ENCODE measurements at regions not wholly inside any gene's neighbourhood (a gene's known extent, or its start where the extent isn't known, plus 50 kb on each side); places are given as distances from the start of the nearest gene placed in this dataset.

DNA sequence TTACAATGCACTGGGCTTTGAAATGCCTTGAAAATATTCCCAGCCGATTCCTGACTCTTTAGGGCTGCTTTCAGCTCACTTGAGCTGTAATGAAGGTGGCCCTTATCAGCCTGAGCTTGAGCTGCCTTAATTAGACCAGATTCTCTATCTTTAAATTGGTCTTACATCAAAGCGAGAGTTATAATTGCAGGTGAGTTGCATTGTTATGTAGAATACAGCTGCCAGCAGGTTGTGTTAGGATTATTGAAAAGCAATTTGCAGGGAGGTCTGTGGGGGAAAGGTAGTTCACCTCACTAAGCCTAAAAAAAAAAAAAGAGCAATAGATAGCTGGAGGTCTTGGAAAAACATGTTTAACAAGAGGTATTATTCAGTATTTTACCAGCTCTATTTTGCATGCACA is 142.2 kb upstream of the HABP2 start:
- Histone ChIP-seq H3K9me2 (ENCODE audit: insufficient read depth, low read length) (no peaks in the 10 kb centered on the region), H3F3A (ENCODE audit: insufficient read depth, low read length, poor library complexity, severe bottlenecking) (no peaks in the 10 kb centered on the region), H3K4me2 (ENCODE audit: low read length) (no peak overlapping the region), H2AFZ (ENCODE audit: low read depth, low read length) (no peak overlapping the region), H3K27me3 (ENCODE audit: insufficient read depth, low read depth, low read length) (no peaks in the 10 kb centered on the region), H3K27ac (ENCODE audit: low read length) (no peak overlapping the region), H3K9ac (ENCODE audit: low read length) (no peak overlapping the region), H3K4me3 (ENCODE audit: low read length) (no peak overlapping the region), H3K36me3 (ENCODE audit: insufficient read depth, low read length) (no peaks in the 10 kb centered on the region), H3K79me2 (replicated peaks; ENCODE audit: insufficient read depth, low read length) (no peaks in the 10 kb centered on the region), H3K9me3 (ENCODE audit: low read length) (no peaks in the 10 kb centered on the region), H4K20me1 (ENCODE audit: insufficient read depth) (no peaks in the 10 kb centered on the region)
- TF ChIP-seq EZH2 (IDR thresholded peaks at IDR 0.05; ENCODE audit: borderline replicate concordance, insufficient read depth, low read length, poor library complexity, severe bottlenecking) (no peak), EP300 (conservative IDR thresholded peaks at IDR 0.05; ENCODE audit: poor library complexity, severe bottlenecking) (no peak)
- TF ChIP-seq, protein P1, sequence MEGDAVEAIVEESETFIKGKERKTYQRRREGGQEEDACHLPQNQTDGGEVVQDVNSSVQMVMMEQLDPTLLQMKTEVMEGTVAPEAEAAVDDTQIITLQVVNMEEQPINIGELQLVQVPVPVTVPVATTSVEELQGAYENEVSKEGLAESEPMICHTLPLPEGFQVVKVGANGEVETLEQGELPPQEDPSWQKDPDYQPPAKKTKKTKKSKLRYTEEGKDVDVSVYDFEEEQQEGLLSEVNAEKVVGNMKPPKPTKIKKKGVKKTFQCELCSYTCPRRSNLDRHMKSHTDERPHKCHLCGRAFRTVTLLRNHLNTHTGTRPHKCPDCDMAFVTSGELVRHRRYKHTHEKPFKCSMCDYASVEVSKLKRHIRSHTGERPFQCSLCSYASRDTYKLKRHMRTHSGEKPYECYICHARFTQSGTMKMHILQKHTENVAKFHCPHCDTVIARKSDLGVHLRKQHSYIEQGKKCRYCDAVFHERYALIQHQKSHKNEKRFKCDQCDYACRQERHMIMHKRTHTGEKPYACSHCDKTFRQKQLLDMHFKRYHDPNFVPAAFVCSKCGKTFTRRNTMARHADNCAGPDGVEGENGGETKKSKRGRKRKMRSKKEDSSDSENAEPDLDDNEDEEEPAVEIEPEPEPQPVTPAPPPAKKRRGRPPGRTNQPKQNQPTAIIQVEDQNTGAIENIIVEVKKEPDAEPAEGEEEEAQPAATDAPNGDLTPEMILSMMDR (IDR thresholded peaks at IDR 0.05; ENCODE audit: poor library complexity, severe bottlenecking), result no peak

DNA sequence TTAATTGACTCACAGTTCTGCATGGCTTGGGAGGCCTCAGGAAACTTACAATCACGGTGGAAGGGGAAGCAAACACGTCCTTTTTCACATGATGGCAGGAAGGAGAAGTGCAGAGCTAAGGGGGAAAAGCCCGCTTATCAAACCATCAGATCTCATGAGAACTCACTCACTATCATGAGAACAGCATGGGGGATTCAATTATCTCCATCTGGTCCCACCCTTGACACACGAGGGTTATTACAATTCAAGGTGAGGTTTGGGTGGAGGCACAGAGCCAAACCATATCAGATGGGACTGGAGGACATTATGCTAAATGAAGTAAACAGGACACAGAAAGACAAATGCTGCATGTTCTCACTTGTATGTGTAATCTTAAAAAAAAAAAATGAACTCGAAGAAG is 141.4 kb upstream of the HABP2 start:
- no peaks in the 10 kb centered on the region for H3K36me3 ChIP-seq (ENCODE audit: insufficient read depth, low read length)
- H3K9ac ChIP-seq (ENCODE audit: low read length), result no peak overlapping the region

DNA sequence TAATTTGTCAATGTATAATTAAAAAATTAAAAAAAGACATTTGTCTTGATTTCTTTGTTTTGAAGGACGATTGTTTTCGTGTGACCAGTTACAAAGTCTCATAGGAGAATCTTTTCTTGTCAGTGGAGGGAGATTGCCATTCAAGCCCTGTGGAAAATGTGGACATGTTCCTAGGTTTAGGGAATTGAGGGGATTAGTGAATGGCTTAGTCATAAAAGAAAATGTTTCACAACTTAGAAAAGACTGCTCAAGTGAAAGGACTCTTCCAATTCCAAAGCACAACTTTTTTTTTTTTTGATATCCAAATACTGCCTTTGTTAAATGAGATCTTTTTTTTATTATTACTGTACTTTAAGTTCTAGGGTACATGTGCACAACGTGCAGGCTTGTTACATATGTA is 140.7 kb upstream of the HABP2 start:
- Histone ChIP-seq H3K36me3 (ENCODE audit: insufficient read depth, low read length) (no peaks in the 10 kb centered on the region), H3K9ac (ENCODE audit: low read length) (no peak overlapping the region), H4K20me1 (ENCODE audit: insufficient read depth) (no peaks in the 10 kb centered on the region), H3K27me3 (ENCODE audit: insufficient read depth, low read depth, low read length) (no peaks in the 10 kb centered on the region), H3K4me2 (ENCODE audit: low read length) (no peak overlapping the region), H3K9me3 (ENCODE audit: low read length) (no peaks in the 10 kb centered on the region), H3K79me2 (replicated peaks; ENCODE audit: insufficient read depth, low read length) (no peaks in the 10 kb centered on the region), H3K27ac (ENCODE audit: low read length) (no peak overlapping the region), H2AFZ (ENCODE audit: low read depth, low read length) (no peak overlapping the region), H3F3A (ENCODE audit: insufficient read depth, low read length, poor library complexity, severe bottlenecking) (no peaks in the 10 kb centered on the region), H3K4me3 (ENCODE audit: low read length) (no peak overlapping the region), H3K9me2 (ENCODE audit: insufficient read depth, low read length) (no peaks in the 10 kb centered on the region)
- TF ChIP-seq EP300 (conservative IDR thresholded peaks at IDR 0.05; ENCODE audit: poor library complexity, severe bottlenecking) (no peak), EZH2 (IDR thresholded peaks at IDR 0.05; ENCODE audit: borderline replicate concordance, insufficient read depth, low read length, poor library complexity, severe bottlenecking) (no peak), SMC3 (conservative IDR thresholded peaks at IDR 0.05; ENCODE audit: poor library complexity) (no peak), MXI1 (conservative IDR thresholded peaks at IDR 0.05; ENCODE audit: poor library complexity, severe bottlenecking) (no peak), TAF1 (IDR thresholded peaks at IDR 0.05; ENCODE audit: low read depth) (no peak), POLR2AphosphoS5 (IDR thresholded peaks at IDR 0.05) (no peak), RAD21 (conservative IDR thresholded peaks at IDR 0.05) (no peak)
- TF ChIP-seq, protein P2, sequence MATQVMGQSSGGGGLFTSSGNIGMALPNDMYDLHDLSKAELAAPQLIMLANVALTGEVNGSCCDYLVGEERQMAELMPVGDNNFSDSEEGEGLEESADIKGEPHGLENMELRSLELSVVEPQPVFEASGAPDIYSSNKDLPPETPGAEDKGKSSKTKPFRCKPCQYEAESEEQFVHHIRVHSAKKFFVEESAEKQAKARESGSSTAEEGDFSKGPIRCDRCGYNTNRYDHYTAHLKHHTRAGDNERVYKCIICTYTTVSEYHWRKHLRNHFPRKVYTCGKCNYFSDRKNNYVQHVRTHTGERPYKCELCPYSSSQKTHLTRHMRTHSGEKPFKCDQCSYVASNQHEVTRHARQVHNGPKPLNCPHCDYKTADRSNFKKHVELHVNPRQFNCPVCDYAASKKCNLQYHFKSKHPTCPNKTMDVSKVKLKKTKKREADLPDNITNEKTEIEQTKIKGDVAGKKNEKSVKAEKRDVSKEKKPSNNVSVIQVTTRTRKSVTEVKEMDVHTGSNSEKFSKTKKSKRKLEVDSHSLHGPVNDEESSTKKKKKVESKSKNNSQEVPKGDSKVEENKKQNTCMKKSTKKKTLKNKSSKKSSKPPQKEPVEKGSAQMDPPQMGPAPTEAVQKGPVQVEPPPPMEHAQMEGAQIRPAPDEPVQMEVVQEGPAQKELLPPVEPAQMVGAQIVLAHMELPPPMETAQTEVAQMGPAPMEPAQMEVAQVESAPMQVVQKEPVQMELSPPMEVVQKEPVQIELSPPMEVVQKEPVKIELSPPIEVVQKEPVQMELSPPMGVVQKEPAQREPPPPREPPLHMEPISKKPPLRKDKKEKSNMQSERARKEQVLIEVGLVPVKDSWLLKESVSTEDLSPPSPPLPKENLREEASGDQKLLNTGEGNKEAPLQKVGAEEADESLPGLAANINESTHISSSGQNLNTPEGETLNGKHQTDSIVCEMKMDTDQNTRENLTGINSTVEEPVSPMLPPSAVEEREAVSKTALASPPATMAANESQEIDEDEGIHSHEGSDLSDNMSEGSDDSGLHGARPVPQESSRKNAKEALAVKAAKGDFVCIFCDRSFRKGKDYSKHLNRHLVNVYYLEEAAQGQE (IDR thresholded peaks at IDR 0.05; ENCODE audit: borderline replicate concordance), result no peak
- TF ChIP-seq, protein P1 (IDR thresholded peaks at IDR 0.05; ENCODE audit: poor library complexity, severe bottlenecking), result no peak

More for the DNA sequence above, 141.4 kb upstream of the HABP2 start:
- Histone ChIP-seq H2AFZ (ENCODE audit: low read depth, low read length) (no peak overlapping the region), H3K4me2 (ENCODE audit: low read length) (no peak overlapping the region), H3K27me3 (ENCODE audit: insufficient read depth, low read depth, low read length) (no peaks in the 10 kb centered on the region), H3K79me2 (replicated peaks; ENCODE audit: insufficient read depth, low read length) (no peaks in the 10 kb centered on the region), H3K4me3 (ENCODE audit: low read length) (no peak overlapping the region), H3K27ac (ENCODE audit: low read length) (no peak overlapping the region), H3K9me2 (ENCODE audit: insufficient read depth, low read length) (no peaks in the 10 kb centered on the region), H3F3A (ENCODE audit: insufficient read depth, low read length, poor library complexity, severe bottlenecking) (no peaks in the 10 kb centered on the region), H4K20me1 (ENCODE audit: insufficient read depth) (no peaks in the 10 kb centered on the region), H3K9me3 (ENCODE audit: low read length) (no peaks in the 10 kb centered on the region)
- TF ChIP-seq EP300 (conservative IDR thresholded peaks at IDR 0.05; ENCODE audit: poor library complexity, severe bottlenecking), result no peak
- TF ChIP-seq, protein P2 (IDR thresholded peaks at IDR 0.05; ENCODE audit: borderline replicate concordance), result no peak
